Loucy (cell line): ENCODE measurements at regions not wholly inside any gene's neighbourhood (a gene's known extent, or its start where the extent isn't known, plus 50 kb on each side); places are given as distances from the start of the nearest gene placed in this dataset.

ENCODE experiments used
- H2AFZ ChIP-seq: fragments of 200-600 bp; sonication (generic); 2 replicates; pipeline ENCODE4 v1.6.0; 2016; ENCODE audit warnings: antibody characterized with exemption, mild to moderate bottlenecking, low read length, moderate library complexity
- H3F3A ChIP-seq: fragments of 200-600 bp; 2 replicates; pipeline ENCODE4 v1.6.0; 2016; ENCODE audit warnings: antibody characterized with exemption, low read depth, mild to moderate bottlenecking
- H3K27me3 ChIP-seq: fragments of 200-600 bp; sonication (generic); 2 replicates; pipeline ENCODE4 v1.6.1; 2014; ENCODE audit warnings: low read length, mild to moderate bottlenecking; ENCODE audit not compliant: insufficient read depth, poor library complexity, severe bottlenecking
- H3K36me3 ChIP-seq: fragments of 200-600 bp; sonication (generic); 2 replicates; pipeline ENCODE4 v1.6.1; 2016; ENCODE audit warnings: low read length; ENCODE audit not compliant: insufficient read depth
- H3K4me1 ChIP-seq: fragments of 200-600 bp; sonication (generic); 2 replicates; pipeline ENCODE4 v1.5.1; 2014; ENCODE audit warnings: low read length, mild to moderate bottlenecking; ENCODE audit not compliant: insufficient read depth, poor library complexity, severe bottlenecking
- H3K4me2 ChIP-seq: fragments of 200-600 bp; sonication (generic); 2 replicates; pipeline ENCODE4 v1.6.0; 2014; ENCODE audit warnings: antibody characterized with exemption, low read length, low read depth, mild to moderate bottlenecking; ENCODE audit not compliant: poor library complexity, severe bottlenecking
- H3K4me3 ChIP-seq: fragments of 200-600 bp; sonication (generic); 2 replicates; pipeline ENCODE4 v1.5.1; 2014; ENCODE audit warnings: low read length, mild to moderate bottlenecking, mixed read lengths; ENCODE audit not compliant: poor library complexity, severe bottlenecking
- H3K79me2 ChIP-seq: fragments of 200-600 bp; sonication (generic); 2 replicates; pipeline ENCODE4 v1.6.1; 2014; ENCODE audit warnings: low read length; ENCODE audit not compliant: insufficient read depth
- H3K9ac ChIP-seq: fragments of 200-600 bp; sonication (generic); 2 replicates; pipeline ENCODE4 v1.6.0; 2014; ENCODE audit warnings: mild to moderate bottlenecking, low read depth, low read length, moderate library complexity; ENCODE audit not compliant: poor library complexity, severe bottlenecking
- H3K9me2 ChIP-seq: fragments of 200-600 bp; sonication (generic); replicated peaks from 2 replicates; pipeline ENCODE4 v1.6.1; 2016; ENCODE audit warnings: low read depth, low read length, mixed read lengths
- H3K9me3 ChIP-seq: fragments of 200-600 bp; sonication (generic); 2 replicates; pipeline ENCODE4 v1.6.1; 2014; ENCODE audit warnings: mild to moderate bottlenecking, antibody characterized with exemption, low read length, low read depth; ENCODE audit not compliant: insufficient read depth
- H4K20me1 ChIP-seq: fragments of 200-600 bp; sonication (generic); 2 replicates; pipeline ENCODE4 v1.6.0; 2014; ENCODE audit warnings: antibody characterized with exemption, low read length, mild to moderate bottlenecking; ENCODE audit not compliant: insufficient read depth, poor library complexity, severe bottlenecking
- EZH2phosphoT487 ChIP-seq: fragments of 200-600 bp; IDR thresholded peaks from 2 replicates; pipeline ENCODE4 v1.6.1; 2018; ENCODE audit warnings: antibody characterized with exemption, mild to moderate bottlenecking, moderate library complexity, borderline replicate concordance
- TF ChIP-seq, protein P1 (sequence below): fragments of 200-600 bp; sonication (generic); conservative IDR thresholded peaks from 2 replicates; pipeline ENCODE4 v1.5.1; 2014; ENCODE audit warnings: mild to moderate bottlenecking, antibody characterized with exemption, low read length

DNA sequence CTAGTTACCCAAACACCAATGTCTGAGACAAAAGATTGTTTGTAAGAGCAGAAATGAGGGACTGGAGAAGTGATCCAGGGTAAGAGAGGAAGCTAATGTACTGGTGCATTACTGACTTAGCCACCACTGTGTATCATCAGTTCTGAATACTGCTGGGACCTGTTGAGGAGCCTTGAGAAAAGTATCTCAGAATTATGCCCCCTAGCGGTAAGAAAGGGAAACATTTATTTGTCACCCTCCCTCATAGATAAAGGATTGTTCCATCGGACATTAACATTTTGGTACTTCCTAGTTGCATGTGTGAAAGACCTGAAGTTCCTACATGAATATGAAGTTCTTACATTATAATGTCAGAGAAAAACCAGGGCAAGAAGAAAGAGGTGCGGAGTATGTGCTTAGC is 612.5 kb downstream of the FSCB start:
- H3K27me3 ChIP-seq, result no peaks in the 10 kb centered on the region
- no peak overlapping the region for H2AFZ ChIP-seq
- TF ChIP-seq, protein P1, sequence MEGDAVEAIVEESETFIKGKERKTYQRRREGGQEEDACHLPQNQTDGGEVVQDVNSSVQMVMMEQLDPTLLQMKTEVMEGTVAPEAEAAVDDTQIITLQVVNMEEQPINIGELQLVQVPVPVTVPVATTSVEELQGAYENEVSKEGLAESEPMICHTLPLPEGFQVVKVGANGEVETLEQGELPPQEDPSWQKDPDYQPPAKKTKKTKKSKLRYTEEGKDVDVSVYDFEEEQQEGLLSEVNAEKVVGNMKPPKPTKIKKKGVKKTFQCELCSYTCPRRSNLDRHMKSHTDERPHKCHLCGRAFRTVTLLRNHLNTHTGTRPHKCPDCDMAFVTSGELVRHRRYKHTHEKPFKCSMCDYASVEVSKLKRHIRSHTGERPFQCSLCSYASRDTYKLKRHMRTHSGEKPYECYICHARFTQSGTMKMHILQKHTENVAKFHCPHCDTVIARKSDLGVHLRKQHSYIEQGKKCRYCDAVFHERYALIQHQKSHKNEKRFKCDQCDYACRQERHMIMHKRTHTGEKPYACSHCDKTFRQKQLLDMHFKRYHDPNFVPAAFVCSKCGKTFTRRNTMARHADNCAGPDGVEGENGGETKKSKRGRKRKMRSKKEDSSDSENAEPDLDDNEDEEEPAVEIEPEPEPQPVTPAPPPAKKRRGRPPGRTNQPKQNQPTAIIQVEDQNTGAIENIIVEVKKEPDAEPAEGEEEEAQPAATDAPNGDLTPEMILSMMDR, result peak; percentile 81
- no peak for TF ChIP-seq EZH2phosphoT487
- H4K20me1 ChIP-seq, result no peaks in the 10 kb centered on the region
- H3K79me2 ChIP-seq, result no peaks in the 10 kb centered on the region
- no peak overlapping the region for H3K4me2 ChIP-seq
- H3K4me3 ChIP-seq, result no peak overlapping the region
- H3K9ac ChIP-seq, result no peak overlapping the region
- no peaks in the 10 kb centered on the region for H3K9me2 ChIP-seq
- H3K36me3 ChIP-seq, result no peaks in the 10 kb centered on the region
- H3K9me3 ChIP-seq, result no peaks in the 10 kb centered on the region
- no peaks in the 10 kb centered on the region for H3K4me1 ChIP-seq
- no peaks in the 10 kb centered on the region for H3F3A ChIP-seq

GRCh38 chr14:43887523-43887922 is 619.6 kb downstream of the FSCB start:
- no peaks in the 10 kb centered on the region for H3K9me3 ChIP-seq
- H2AFZ ChIP-seq, result no peak overlapping the region
- no peaks in the 10 kb centered on the region for H3K36me3 ChIP-seq
- H4K20me1 ChIP-seq, result no peaks in the 10 kb centered on the region
- no peaks in the 10 kb centered on the region for H3K9me2 ChIP-seq
- no peak overlapping the region for H3K4me2 ChIP-seq
- H3K79me2 ChIP-seq, result no peaks in the 10 kb centered on the region
- no peaks in the 10 kb centered on the region for H3K27me3 ChIP-seq
- H3K4me3 ChIP-seq, result no peak overlapping the region
- no peak overlapping the region for H3K9ac ChIP-seq
- no peaks in the 10 kb centered on the region for H3F3A ChIP-seq
- TF ChIP-seq, protein P1, result no peak
- no peak for TF ChIP-seq EZH2phosphoT487
- no peaks in the 10 kb centered on the region for H3K4me1 ChIP-seq

- TF ChIP-seq EZH2phosphoT487, result no peak
- TF ChIP-seq, protein P1, result no peak
- no peak overlapping the region for H3K4me3 ChIP-seq
- no peaks in the 10 kb centered on the region for H3K9me3 ChIP-seq
- no peak overlapping the region for H3K4me2 ChIP-seq
- no peaks in the 10 kb centered on the region for H3K79me2 ChIP-seq
- H3K4me1 ChIP-seq, result no peaks in the 10 kb centered on the region
- H4K20me1 ChIP-seq, result no peaks in the 10 kb centered on the region
- H3K9me2 ChIP-seq, result no peaks in the 10 kb centered on the region
- no peaks in the 10 kb centered on the region for H3K27me3 ChIP-seq
- no peaks in the 10 kb centered on the region for H3F3A ChIP-seq
- H2AFZ ChIP-seq, result no peak overlapping the region
- H3K9ac ChIP-seq, result no peak overlapping the region
- H3K36me3 ChIP-seq, result no peaks in the 10 kb centered on the region
Observed at GRCh38 chr14:43877351-43877960, 629.6 kb downstream of the FSCB start.
